CD4-positive, alpha-beta T cell treated with Interleukin-4 for 1 hour (primary cell): ENCODE measurements at regions not wholly inside any gene's neighbourhood (a gene's known extent, or its start where the extent isn't known, plus 50 kb on each side); places are given as distances from the start of the nearest gene placed in this dataset.
"Not testable (repeated sequence)": the region's sequence is repeated elsewhere in the genome, so short reads cannot be mapped to it uniquely, and the experiment has no call there.

Experiments used
- DNase-seq, 2 donors: peaks; one replicate each; pipeline ENCODE4 v3.0.0-alpha.2; 2020 to 2022

DNA sequence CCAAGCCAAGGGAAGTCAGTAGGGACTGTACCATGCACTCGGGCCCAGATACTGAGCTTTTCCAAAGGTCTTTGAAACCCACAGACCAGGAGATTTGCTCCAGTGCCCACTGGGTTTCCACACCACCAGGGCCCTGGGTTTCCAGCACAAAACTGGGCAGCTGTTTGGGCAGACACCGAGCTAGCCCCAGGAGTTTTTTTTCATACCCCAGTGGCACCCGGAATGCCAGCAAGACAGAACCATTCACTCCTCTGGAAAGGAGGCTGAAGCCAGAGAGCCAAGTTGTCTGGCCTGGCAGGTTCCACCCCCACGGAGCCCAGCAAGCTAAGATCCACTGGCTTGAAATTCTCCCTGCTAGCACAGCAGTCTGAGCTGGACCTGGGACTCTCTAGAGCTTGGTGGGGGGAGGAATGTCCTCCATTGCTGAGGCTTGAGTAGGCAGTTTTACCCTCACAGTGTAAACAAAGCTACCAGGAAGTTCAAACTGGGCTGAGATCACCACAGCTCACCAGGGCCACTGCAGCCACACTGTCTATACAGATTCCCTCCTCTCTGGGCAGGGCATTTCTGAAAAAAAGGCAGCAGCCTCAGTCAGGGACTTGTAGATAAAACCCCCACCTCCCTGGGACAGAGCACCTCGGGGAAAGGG, 793.7 kb downstream of the RPS29 start:
- DNase-seq, result no peak

DNA sequence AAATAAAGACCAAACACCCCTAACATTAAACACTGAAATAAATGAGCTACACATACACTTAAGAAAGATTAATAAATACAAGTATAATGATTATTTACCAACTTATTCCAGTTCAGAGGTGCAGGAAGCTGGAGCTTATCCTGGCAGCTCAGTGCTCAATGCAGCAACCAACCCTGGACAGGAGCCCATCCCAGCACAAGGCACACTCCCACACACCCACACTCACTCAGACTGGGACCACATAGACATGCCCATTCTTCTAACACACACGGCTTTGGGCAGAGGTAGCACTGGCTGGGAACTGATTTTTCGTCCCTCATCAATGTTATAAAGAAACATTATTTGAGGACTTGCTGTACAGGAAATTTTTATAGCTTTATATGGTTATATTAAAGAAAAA, 797.4 kb downstream of the RPS29 start:
- DNase-seq, result no peak

DNA sequence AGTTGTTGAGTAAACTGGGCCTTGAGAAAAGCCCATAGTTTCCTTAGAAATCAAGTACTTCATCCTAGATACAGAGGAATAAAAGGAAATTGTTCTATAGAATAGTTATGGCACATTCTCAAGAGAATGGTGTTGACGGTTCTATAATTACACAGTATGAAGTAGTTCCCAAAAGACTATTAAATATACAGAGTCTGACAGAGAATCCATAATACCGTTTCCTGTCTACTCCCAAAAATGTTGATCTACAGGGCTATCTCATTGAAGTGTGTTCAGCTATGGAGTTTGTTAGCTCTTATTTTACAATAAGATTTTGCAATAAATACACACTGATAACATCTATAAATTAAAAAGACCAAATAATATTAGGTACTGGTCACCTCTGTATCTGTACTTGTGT, 799.7 kb downstream of the RPS29 start:
- no peak for DNase-seq

DNA sequence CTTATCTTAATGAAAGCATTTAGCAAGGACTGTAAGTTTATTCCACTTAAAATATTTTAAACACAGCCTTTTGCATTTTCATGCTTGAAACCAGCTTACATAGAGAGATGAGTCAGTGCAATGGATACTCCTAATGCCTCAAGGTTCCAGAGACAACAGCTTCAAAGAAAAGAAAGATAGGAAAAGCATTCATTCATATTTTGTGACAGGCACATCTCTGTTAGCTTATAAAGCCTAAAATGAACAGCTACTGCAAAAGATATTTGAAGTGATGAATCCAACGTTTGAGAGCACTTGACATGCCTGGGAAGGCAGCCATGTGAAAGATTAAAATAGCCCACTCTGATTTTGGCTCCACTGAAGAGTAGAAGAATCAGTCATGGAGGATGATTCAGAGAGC, 814.5 kb downstream of the RPS29 start:
- no peak for DNase-seq

DNA sequence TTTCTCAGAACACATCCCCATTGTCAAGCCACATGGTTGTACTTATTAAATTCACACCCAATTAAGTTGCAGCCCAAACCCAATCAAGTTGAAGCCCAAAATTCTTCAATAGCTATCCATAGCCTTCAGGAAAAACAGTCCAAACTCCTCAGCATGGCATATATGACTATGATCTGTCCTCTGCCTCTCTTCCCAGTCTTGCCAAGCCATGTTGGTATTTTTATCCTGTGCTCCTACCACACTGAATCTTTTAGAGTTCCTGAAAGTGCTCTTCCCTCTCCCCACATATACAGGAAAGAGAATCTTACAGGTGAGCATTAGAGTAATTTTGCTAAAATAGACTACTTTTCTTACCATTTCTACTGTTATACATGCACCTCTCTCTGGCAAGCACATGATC, 834.9 kb downstream of the RPS29 start:
- DNase-seq, result no peak

DNA sequence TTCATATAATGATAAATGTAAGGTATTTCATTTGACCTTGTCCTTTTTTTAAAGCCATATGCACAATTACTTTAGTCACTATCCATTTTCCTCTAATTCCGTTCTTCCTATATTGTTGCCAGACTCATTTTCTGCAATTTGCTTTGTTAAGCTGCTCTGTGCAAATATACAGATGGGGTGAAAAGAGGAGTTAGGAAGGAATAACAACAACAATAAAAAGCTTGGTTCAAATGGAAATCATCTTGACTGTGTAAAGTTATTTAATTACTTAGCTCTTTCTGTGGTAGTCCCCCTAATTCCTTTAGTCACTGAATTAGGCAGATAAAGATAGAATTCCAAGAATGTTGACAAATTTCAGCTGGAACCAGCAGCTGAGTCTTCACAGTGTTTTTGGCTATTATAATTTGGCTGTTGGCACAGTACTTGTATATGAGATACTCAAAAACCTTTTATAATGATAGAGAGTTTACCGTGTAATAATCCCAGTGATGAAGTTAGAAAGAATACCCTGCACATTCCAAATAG, 838.0 kb downstream of the RPS29 start:
- DNase-seq, result no peak

DNA sequence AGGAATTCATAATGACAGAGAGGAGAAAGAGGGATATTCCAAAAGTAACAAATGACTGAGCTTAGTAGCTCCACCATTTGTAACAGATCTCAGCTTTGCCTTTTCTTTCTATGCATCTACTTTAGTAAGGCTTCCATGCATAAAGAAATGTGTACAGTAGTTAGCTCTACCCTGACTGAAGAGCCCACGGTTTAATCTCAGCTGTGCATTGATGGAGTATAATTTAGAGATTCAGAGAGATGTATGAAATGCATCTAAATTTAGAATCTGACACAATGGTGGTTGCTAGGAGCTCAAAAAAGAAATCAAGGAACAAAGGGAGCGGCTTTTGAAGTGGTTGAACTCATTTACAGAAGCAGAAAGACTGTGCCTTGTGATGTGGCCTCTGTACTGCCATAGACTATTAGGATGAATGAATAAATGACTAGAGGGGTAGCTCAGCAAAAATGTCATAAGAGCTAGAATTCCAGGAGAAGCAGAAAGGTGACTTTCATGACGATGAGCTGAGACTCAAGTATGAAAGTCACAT, 838.6 kb downstream of the RPS29 start:
- no peak for DNase-seq

DNA sequence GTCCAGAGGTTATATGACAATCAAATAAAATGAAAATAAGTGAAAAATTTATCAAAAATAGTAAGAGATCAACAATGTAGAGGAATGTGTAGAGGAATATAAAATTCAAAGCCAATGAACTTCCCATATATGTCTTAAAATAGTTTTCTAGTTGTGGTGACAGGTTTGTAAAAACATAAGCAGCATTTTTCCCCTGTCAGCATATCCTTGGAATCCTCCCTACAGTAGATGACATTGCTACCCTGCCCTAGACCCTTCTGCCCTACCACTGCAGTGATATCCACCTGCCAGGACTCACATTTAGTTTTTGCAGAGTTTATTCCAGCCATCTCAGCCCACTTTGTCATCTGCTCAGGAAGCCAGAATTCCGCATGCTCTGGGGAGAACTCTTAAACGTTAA, 842.0 kb downstream of the RPS29 start:
- no peak for DNase-seq

DNA sequence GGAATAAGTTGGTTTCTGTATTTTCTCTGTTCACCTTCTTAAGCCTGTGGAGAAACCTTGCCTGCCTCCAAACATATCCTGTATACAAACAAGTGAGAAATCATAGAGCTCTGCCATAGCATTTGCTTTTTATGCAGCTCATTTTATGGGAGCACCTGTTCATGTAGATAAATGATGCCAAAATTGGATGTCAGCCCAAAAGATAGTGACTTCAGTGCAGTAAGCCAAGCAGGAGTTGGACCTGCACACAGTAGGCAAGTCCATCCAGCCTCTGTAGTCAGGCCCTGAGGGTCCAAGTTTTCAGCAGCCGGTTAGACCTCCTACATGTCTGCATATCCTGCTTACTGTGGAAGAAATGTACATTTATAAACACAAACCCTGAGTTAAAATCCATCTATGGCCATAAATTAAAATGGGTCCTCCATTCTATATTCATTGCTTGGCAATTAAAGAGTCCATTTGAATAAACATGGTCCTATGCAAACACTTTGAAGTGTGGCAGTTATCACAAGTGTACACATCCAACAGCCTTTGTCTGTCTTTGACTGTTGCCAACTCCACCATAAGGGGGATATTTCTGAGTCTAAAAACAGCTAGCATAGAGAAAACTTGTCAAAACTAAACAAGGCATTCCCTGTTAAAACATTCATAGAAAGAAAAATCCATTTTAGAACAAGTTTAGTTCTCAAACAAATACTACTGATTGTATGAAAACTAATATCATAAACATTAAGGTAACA, 847.8 kb downstream of the RPS29 start:
- no peak for DNase-seq

DNA sequence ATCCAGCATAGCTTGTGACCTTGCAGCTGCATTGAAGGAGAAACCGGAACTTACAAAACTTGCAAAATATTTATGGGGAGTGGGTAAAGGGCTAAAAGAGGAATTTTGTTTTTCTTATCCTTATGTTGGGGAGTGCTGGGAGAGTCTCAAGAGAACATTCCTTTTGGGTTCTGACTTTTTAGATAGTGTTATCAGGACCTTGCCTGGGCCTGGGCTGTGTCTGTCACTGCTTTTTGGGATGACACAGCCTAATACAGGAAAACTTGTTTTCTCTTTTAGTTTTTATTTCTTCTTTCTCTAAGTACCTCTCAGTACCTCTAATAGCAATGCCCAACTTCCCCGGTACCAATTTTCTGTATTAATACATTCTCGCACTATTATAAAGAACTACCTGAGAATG, 850.6 kb downstream of the RPS29 start:
- no peak for DNase-seq

DNA sequence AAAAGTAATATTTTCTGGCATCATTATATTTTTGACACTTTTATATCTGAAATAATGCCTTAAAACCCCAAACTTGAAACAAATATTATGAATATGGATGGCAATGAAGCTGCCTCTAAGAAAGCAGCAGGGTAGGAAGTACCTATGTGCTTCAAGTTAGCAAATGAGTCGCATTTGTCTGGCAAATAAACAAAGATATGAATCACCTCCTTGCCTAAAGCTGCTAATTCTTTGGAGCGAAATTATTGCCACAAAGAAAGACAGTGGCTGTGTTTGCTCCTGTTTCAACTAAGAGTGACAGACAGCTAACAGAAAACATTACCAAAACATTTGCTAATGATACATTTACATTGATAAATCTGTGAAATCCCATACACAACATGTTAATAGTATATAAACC, 854.9 kb downstream of the RPS29 start:
- no peak for DNase-seq

DNA sequence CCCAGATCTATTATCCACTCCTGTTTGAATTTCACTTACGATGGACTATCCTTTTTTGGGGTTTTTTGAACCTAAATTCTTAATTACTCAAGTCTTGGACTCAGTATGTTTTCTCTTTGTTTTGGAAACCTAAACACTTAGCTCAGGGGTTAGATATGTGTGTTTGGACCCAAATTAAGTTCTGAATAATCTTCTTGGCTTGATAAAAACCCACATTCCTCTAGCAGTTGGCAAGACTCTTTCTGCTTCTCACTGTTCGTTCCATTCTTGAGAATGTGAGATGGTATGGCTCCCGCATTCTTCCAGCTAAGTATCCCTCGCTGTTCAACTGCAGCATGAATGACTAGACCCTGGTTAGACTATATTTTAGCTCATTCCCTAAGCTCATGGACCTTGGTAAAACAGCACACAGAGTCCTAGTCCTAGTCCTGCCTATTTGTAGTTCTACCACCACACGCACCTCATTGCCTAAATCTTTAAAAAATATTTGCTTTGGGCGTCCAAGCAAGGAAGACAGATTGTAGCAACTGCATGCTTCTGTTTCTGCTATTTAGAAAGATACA, 860.0 kb downstream of the RPS29 start:
- DNase-seq, result no peak

DNA sequence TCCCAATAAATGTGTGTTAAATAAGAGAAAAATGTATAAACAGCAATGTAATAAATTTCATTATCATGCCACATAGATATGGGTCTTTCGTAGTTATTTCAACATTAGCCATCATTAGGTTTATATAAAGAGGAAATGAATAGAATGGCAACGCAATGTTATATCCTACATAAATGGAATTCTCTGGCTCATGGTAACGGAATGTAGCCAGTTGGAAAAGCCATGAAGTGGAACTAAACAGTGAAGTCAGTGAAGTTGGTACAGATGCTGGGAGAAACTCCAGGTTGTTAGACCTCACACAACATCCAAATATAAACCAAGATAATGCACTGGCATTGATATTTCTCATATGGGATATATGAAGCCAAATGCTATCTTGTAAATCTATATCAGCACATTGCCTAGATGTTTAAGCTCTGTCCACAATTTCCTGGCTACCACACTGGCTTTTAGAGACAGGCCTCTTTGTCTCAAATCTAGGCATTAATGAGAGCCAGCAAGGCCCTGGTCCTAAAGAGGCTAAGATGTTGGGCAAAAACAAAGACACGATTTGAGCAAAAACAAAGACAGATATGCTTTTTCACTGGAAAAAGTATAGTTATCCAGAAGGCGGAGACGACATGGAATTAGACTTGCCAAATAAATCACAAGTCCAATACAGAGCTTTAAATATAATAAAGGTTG, 861.0 kb downstream of the RPS29 start:
- no peak for DNase-seq

DNA sequence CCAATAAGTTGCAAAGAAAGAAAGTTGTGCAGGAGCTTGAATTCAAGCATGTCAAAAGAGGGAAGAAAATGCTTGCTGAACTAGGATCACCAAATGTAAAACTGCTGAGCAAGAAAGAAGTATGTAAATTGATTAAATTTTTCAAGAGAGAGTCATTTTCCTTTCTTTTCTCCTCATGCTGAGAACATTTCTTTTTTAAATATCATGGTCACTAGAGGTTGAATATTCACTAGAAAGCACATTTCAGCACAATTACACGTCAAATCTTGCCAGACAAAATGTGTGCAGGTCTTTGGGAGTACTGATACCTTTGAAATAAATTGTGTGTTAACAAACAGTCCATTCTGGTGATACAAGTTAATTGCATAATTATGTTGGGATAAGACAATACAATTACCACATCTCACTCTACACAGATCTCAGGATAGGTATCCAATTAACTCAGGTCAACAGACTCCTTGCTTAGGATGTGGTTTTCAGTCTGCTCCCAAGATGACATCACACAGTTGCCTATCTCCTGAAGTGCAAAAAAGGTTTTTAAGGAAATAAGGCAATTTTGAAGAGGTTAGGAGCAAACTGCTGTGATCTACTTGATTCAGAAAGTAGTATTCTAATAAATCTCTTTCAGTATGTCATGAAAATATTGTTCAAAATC, 862.2 kb downstream of the RPS29 start:
- no peak for DNase-seq

DNA sequence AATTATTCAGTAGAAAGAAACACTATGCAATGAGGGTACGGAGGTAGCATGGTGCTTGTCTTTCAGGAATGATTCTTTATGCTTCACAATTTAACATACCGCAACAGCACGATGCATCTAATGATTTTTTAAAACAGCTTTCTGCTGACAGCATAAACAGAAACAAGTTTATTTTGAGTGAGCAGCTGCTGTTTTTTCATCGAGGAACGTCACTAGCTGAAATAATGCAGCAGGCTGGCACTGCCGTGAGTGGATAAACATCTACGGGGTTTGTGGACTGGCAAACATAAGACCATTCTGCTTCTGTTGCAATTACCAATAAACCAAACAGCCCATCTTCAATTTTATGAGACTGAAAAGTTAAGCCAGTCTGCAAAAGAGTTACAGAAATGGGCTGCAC, 871.8 kb downstream of the RPS29 start:
- no peak for DNase-seq

DNA sequence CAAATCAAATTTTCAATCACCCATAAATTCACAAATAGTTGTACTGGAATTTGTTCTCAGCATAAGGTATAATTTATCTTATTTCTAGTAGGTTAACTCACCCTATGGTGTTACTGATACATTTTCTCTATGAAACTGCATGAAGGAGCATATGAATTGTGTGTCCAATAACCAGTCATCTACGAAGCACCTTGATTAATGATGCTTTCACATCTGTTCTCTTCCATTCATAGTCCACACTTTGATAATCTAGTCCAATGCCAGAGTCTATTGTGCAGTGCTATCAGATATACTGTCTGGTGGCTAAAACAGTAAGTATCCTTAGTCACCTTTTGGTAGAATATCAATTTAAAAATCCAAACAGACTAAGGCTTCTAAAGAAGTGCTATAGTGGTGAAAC, 876.0 kb downstream of the RPS29 start:
- DNase-seq, result no peak

DNA sequence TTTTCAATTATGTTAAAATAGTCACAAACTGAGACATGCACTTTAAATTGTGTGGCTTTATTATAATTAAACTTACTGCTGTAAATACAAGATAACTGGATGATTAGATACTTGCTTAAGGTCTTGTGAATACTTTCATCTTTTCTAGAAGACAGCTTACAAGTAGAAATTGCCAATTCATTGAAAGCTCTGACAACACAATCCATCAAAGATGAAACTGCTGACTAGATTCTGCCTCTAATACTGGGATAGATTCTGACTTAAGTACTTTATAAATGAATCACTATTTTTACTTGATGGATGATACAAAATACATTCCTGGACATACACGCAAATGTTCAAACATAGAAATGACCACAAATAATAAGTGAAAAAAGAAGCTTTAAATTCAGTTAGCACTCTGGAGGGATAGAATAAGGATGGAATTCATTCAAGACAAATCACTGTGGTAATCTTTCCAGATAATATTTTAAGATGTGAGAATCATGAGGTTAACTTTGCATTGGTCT, 876.8 kb downstream of the RPS29 start:
- DNase-seq, result no peak

DNA sequence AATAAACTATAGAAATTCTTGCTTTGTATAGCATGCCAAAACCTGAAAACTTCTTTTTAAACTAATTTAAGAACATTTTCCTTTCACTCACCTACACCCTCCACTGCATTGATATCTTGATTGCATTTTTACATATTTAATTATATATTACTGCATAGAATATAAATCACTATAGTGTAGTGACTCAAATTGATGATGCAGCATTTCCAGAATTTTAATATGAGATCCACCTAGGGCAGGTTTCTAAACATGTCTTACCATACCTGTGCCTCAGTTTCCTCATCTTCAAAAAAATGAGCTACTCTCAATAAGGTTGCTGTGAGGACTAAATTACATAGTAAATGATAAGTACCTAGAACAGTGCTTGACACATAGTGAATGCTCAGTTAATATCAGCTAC, 881.5 kb downstream of the RPS29 start:
- no peak for DNase-seq

DNA sequence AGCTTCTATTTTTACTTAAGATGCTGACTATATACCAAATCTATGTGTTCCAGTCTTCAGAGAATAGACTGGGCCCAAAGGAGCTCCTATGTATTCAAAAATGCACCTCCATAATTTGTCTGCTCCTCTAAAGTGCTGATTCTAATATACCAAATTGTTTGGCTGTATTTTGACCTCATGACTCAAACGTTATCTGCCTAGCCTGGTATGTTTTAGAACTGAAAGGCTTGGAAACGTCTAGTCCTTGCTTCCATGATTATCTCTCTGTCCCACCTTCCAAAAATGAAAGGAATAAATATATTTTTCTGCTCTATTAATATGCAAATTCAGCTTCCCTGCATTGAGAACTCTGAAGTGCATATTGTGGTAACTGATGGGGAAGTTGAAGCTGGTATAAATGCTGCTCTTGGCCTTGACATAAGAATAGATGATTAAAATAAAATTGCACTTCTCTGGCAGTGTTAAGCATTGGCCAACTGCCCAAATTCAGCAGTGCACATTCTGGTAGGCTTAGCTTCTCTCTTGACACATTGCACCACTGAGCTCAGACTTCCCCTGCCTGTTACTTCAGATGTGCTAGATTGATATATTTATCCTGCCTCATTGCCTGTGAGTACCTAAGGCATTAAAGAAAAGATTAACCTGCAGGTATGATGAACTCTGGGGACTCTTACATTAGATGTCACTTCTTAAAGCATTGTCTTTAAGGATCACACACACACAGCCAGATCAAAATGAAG, 882.3 kb downstream of the RPS29 start:
- DNase-seq, result no peak

DNA sequence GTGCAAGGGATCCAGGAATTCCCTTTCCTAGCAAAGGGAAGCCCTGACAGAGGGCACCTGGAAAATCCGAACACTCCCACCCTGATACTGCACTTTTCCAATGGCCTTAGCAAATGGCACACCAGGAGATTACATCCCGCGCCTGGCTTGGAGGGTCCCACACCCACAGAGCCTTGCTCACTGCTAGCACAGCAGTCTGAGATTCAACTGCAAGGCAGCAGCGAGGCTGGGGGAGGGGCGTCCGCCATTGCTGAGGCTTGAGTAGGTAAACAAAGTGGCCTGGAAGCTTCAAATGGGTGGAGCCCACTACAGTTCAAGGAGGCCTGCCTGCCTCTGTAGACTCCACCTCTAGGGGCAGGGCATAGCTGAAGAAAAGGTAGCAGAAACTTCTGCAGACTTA, 888.8 kb downstream of the RPS29 start:
- DNase-seq, result not testable (repeated sequence)

DNA sequence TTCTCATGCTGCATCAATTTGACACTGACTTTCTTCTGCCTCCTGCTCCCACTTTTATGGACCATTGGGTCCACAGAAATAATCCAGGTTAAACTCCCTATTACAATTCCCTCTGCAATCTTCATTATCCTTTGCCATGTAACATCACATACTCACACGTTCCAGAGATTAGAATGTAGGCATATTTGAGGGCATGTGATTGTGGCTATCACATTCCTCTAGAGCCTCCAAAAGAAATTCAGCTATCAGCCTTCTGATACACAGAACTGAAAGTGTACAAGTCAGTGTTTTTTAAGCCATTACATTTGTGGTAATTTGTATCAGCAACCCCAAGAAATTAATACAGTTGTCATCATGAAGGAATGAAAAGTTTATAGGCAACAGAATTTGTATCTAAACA, 892.4 kb downstream of the RPS29 start:
- no peak for DNase-seq

DNA sequence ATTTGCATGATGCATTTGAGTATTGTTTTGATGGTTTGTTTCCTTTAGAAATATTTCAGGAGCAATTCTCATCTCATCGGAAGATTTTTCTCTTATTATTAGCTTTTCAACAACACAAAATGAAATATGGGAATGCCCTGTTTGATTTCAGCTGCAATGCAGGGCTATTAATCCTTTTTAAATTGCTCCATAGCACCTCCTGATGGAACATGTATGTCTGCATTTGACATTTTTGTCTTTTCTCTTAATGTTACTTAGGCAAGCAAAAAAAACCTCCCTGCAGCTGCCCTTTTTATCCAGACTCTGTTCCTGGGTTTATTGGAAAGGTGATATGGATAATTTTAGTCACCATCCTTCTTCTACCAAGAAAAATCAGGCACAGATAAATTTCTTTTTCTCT, 895.8 kb downstream of the RPS29 start:
- DNase-seq, result no peak
